ENCODE measurements at regions not wholly inside any gene's neighbourhood (a gene's known extent, or its start where the extent isn't known, plus 50 kb on each side); places are given as distances from the start of the nearest gene placed in this dataset.

GRCh38 chr20:18986146-18986830 is 172.7 kb downstream of the SCP2D1 start (continued):
- TF ChIP-seq SAFB2 (IDR thresholded peaks at IDR 0.05; ENCODE audit: borderline replicate concordance, low read depth, low read length, severe bottlenecking) (no peak), IRF2 (CRISPR knock-in tag; IDR thresholded peaks at IDR 0.05) (no peak), ZNF436 (CRISPR knock-in tag; IDR thresholded peaks at IDR 0.05) (no peak), ELF2 (CRISPR knock-in tag; IDR thresholded peaks at IDR 0.05) (no peak), TAL1 (IDR thresholded peaks at IDR 0.05) (no peak), RBM39 (optimal IDR thresholded peaks at IDR 0.05; ENCODE audit: low read depth, low read length) (no peak), SRSF9 (IDR thresholded peaks at IDR 0.05; ENCODE audit: borderline replicate concordance, low read depth, low read length) (no peak)
- TF ChIP-seq, protein P1, sequence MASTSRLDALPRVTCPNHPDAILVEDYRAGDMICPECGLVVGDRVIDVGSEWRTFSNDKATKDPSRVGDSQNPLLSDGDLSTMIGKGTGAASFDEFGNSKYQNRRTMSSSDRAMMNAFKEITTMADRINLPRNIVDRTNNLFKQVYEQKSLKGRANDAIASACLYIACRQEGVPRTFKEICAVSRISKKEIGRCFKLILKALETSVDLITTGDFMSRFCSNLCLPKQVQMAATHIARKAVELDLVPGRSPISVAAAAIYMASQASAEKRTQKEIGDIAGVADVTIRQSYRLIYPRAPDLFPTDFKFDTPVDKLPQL (IDR thresholded peaks at IDR 0.05; ENCODE audit: extremely low read depth, insufficient read length) = no peak
- TF ChIP-seq, protein P2, sequence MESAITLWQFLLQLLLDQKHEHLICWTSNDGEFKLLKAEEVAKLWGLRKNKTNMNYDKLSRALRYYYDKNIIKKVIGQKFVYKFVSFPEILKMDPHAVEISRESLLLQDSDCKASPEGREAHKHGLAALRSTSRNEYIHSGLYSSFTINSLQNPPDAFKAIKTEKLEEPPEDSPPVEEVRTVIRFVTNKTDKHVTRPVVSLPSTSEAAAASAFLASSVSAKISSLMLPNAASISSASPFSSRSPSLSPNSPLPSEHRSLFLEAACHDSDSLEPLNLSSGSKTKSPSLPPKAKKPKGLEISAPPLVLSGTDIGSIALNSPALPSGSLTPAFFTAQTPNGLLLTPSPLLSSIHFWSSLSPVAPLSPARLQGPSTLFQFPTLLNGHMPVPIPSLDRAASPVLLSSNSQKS (CRISPR knock-in tag; IDR thresholded peaks at IDR 0.05) = no peak
